H54 (cell line): ENCODE measurements at regions not wholly inside any gene's neighbourhood (a gene's known extent, or its start where the extent isn't known, plus 50 kb on each side); places are given as distances from the start of the nearest gene placed in this dataset.
"Not testable (repeated sequence)": the region's sequence is repeated elsewhere in the genome, so short reads cannot be mapped to it uniquely, and the experiment has no call there.

Experiments
- DNase-seq: peaks from one replicate; pipeline ENCODE4 v3.0.0; 2011; ENCODE audit warnings: low spot score, mixed read lengths; ENCODE audit not compliant: insufficient read length
- FAIRE-seq: peaks from 3 replicates; lab custom pipeline; 2011; peaks lifted over from hg19 to GRCh38; lab: Jason Lieb, UNC
- POLR2A ChIP-seq: IDR thresholded peaks from 2 replicates; pipeline ENCODE4 v1.6.1; 2011; ENCODE audit warnings: low read depth, mild to moderate bottlenecking, low read length

DNA sequence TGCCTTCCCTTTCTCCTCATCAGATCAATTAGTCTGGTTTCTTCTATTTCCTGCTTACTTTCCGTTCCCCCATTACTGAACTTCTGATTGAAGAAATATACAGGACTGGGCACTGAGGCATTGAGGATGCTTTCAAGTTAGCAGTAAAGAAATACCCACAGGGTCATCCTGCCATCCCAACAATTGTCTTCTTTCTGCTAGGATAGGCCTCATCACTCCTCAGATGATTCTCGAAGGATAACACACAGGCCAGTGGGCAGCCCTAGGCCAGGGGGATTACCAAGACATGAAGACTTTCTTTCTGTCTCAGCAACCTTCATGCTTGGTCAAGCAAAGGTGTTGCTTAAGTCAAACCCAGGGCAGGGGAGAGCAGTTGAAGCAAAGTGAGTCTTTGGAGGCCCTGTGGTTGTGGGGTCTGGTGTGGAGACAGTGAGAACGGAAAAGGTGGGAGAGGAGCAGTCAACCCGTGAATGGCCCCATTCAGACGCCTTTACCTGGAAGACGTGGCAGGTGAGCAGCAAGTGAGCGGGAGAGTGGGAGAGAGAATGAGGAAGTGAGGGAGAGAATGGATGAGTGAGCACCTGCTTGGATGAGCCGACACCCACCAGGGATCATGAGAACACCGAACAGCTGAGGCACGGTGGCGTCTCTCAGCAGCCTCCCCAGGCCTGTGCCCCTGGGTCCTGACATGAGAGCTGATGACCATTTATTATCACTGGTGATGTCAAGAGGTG is 462.9 kb downstream of the PREX1 start:
- TF ChIP-seq POLR2A, result no peak
- FAIRE-seq (no peak), DNase-seq (no peak)

DNA sequence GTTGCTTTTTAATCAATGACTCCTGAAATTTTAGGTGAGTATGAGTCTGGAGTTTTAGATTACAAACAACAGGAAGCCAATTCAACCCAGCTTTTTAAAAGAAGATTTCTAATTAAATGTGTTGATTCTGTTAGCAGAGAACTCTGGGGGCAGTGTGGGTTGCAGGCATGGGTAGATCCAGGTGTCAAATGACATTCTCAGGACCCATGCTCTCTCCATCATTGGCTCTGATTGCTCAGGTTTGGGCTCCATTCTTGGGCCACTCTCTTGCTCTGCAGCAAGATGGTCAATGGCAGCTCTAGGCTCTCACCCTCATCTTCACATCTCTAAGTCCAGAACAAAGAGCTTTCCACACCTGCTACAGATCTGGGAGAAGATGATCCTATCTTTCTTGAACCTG is 463.7 kb downstream of the PREX1 start:
- no peak for DNase-seq
- TF ChIP-seq POLR2A, result no peak
- FAIRE-seq, result no peak

DNA sequence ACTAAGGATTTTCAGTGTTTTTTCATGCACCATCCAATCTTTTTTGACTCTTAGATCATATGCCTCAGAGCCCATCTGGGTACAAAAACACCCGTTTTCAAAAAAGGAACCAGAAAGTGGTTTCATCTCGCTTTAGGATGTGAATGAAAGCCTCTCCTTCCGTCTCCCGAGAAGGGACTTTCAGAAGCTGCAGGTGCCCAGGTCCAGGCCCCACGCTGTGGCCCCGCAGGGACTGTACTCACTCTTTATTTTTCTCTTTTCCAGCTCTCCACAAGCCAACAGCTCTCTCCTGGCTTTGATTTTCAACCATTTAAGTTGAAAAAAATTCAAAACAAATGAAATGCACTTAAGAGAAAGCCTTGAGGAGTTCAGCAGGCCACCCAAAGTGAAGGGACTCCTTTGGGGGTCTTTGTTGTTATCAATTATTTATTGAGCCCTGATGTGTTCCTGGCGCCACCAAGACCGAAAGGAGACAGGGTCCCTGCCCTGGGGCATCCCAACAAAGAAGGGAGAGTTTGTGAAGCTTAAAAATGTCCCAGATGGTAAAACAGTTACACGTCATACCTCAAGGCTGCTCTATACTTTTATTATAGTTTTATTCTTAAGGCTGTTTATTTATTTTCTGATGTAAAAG is 467.3 kb downstream of the PREX1 start:
- TF ChIP-seq POLR2A, result no peak
- FAIRE-seq (no peak), DNase-seq (no peak)

DNA sequence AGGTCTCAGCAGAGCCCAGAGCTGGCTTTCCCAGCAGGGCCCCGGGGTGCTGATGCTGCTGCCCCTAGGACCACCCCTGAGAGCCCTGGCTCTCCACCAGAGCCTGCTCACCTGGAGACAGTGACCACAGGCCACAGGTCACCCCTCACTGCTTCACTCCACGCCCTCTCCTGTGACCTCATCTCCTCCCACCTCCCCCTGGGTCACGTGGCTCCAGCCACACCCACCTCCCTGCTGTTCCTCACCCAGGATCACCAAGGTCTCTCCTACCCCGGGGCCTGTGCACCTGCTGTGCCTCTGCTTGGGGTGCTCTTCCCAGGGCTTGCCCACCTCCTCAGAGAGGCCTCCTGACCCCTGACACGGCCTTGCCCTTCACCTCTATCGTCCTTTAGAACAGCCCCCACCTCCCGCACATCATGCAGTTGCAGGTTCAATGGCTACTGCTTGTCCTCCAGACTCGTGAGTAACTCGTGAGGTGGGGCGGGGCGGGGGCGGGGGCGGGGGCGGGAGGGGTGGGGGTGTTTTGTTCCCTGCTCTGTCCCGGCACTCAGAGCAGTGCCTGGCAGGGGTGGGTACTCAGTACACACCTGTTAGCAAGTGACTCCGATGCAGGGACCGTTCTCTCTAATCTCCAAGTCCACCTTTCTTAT is 468.0 kb downstream of the PREX1 start:
- TF ChIP-seq POLR2A, result no peak
- FAIRE-seq (no peak), DNase-seq (no peak)

DNA sequence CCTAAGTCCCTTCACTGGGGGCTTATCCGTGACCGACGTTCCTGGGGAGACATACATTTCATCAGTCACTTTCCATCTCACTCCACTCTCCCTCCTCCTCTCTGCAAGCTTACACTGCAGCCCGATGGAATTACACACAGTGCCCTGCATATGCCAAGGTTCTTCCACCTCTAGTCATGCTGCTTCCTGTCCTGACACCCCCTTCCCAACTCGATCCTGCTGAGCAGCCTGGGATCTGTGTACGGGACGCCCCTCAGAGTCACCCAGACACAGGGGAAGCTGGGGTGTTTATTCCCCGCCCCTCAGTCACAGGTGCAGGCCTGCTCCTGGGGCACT is 468.8 kb downstream of the PREX1 start:
- FAIRE-seq, DNase-seq: not testable (repeated sequence)

DNA sequence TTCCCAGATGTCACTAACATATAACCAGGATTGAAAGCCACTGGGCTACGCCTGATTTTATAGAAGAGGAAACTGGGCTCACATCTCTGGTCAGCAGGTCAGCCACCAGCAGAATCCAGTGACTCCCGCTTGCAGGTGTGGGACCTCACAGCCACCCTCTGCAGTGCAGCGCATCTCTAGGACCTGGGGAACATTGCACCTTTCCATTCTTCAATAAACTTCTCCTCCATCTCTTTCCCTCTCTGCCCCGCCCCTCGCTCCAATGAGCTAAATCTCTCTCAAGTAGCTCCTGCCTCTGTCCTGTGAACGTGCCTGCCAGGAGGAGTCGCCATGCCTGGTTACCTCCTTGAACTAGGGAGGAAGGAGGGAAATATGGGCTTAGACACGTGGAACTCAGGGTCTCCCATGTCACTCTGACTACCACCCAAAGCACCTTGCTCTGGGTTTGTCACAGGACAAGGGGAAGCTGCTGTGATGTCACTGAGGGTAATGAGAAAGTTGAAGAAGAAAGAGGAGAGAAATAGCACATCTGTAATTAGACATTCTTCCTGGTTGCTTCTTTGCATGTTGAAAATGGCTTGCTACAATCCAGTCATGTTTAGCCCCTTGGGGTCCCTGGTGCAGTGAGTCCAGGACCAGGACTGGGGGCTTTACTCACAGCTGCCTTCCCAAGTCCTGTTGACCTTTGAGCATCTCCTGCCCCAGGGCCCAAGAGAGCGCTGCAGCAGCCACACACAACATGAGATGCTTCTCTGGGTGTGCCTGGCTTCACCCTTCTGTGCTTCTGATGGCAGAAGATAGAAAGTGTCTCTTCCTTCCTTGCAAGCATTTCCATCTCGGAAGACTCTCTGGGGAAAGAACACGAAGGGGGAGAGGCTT is 469.4 kb downstream of the PREX1 start:
- no peak for DNase-seq
- no peak for TF ChIP-seq POLR2A
- no peak for FAIRE-seq

DNA sequence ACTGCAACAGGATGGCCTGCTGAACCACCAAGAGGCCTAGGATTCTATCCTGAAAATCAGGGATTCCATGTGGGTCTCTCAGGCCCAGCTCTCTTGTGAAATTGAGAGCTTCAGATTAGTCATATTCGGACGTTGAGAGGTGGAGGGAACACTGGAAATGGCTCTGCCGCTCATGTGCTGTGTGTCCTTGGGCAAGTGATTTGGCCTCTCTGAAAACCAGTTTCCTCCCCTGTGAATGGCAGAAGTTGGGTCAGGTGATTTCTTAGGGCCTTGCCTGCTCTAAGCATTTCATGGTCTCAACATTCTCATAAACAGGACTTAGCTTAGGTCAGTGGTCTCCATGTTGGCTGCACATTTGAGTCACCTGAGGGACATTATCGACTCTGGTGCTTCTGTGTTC is 470.1 kb downstream of the PREX1 start:
- DNase-seq, result no peak
- no peak for FAIRE-seq
- no peak for TF ChIP-seq POLR2A

DNA sequence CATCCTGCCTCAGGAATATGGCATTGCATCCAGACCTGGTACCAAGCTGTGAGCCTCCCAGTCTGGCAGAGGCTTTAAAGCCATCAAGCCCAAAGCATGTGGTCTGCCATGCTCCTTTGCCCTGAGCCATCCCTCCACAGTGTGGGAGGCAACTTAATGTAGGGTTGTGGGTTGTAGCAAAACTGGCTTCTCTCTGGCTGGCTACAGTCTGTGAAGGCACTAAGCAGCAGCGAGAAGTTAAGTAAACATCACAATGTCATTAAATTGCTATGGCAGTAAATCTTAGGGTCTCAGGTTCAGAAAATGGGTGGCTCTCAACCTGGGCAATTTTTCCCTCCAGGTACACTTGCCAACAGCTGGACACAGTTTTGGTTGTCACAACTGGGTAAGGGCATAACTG is 472.9 kb downstream of the PREX1 start:
- no peak for DNase-seq
- FAIRE-seq, result no peak
- no peak for TF ChIP-seq POLR2A

DNA sequence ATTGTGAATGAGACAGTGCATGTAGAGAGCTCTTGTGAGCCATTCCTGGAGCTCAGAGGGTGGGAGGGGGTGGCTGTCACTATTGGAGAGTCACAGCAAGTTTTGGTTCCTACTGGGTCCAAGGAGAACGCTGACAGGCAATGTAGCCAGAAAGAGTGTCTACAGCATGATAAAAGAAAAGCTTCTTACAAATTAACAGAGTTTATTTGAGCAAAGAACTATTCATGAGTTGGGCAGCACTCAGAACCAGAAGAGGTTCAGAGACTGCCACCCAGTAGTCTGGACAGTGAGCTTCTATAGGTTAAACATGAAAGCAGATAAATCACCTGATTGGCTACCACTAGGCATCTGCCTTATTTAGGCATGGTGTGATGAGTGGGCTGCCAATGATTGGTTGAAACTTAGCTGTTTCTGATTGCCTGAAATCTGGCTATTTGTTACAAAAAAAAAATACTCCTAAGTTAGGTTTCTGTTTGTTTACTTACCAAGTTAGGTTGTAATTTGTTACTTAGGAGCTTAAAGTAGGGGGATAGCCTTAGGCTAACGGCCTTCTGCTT is 473.4 kb downstream of the PREX1 start:
- TF ChIP-seq POLR2A, result no peak
- FAIRE-seq (no peak), DNase-seq (no peak)

DNA sequence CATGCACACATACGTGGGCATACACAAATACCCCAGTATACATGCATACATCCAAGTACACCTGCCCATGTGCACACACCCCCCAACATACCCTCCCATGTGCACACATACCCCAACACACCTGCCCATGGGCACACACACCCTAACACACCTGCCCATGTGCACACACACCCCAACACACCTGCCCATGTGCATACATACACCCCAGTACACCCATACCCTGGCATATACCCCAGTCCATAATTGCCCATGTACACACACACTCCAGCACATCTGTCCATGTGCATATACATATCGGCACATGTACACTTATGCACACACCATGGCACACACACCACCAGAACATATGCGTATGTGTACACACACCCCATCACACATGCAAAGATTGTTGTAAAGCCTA is 475.2 kb downstream of the PREX1 start:
- DNase-seq (no peak), FAIRE-seq (no peak)
- TF ChIP-seq POLR2A, result no peak

DNA sequence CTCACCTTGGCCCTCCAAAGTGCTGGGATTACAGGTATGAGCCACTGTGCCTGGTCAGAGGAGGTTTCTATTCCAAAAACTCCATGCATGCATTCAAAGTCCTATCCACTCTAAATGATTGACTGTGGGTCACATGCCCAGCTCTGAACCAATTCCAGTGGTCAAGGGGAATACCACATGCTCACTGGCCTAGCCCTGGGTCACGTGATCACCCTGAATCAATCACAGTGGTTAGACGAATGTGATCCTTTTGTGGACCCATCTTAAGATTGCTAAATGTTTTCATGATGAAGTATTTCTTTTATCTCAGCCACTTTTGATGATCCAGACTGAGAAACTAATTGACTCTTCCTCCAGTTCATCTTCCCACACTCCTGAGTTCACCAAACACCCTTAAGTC is 475.8 kb downstream of the PREX1 start:
- FAIRE-seq (no peak), DNase-seq (no peak)
- no peak for TF ChIP-seq POLR2A

DNA sequence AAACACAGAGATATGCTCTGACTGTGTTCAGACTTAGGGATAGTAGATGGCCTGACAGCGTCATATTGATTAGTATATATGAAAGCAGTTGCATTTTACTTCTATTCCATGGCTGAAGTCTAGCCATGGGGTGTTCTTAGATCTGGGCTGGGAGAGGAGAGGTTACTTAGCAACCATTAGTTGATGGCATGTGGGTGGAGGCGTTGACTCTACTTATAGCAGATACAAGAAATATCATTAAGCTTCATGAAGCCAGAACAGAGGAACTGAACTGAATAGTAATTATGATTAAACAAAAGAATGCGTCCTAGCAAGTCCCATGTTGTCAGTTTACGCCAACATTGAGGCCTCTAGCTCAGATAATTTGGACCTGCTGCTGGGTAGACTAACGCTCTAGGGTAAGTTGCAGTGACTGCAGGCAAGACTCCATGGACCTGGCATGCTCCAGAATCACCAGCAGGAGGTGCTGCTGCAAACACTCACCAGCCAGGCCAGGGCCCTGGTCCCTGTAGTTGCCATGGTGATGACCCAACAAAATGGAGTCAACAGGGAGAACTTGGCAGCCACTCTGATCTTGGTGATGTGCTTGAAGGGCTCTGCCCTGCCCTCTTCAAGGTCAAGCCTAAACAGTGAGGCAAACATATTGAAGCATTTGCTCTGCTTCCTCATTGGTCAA is 477.3 kb downstream of the PREX1 start:
- no peak for TF ChIP-seq POLR2A
- FAIRE-seq, result no peak
- no peak for DNase-seq

DNA sequence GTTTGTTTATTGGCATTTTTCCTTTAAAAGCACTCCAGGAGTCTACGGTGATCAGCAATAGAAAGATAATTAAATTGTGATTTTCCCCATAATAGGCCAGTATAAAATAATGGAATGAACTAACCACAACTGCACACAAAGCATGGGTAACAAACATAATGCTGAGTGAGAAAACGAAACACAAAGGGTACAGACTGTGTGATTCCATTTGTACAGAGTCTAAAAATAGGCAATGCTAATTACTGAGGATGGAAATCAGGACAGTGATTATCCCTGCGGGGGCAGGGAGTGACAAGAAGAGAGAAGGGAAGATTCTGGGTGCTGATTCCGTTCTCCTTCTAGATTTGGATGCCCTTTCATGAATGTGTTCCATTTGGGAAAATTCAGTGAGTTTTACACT is 478.1 kb downstream of the PREX1 start:
- FAIRE-seq (no peak), DNase-seq (no peak)
- no peak for TF ChIP-seq POLR2A
